ENCODE measurements at regions not wholly inside any gene's neighbourhood (a gene's known extent, or its start where the extent isn't known, plus 50 kb on each side); places are given as distances from the start of the nearest gene placed in this dataset.
"Not testable (repeated sequence)": the region's sequence is repeated elsewhere in the genome, so short reads cannot be mapped to it uniquely, and the experiment has no call there.

- not testable (repeated sequence) for DNase-seq (ENCODE audit: low spot score)
Measured at GRCh38 chr6:170738263-170738662, 153.8 kb upstream of the PDCD2 start.

- not testable (repeated sequence) for DNase-seq (ENCODE audit: low spot score)
Measured at GRCh38 chr6:170736339-170736738, 151.9 kb upstream of the PDCD2 start.

- DNase-seq (ENCODE audit: low spot score): not testable (repeated sequence)
Measured at GRCh38 chr6:170717082-170717481, 132.6 kb upstream of the PDCD2 start.

GRCh38 chr6:170712702-170713101 is 128.3 kb upstream of the PDCD2 start:
- DNase-seq (ENCODE audit: low spot score): peak; percentile 0

GRCh38 chr6:170700178-170700577 is 115.7 kb upstream of the PDCD2 start:
- not testable (repeated sequence) for DNase-seq (ENCODE audit: low spot score)
